Spleen (tissue), 7 donors: ENCODE measurements at regions not wholly inside any gene's neighbourhood (a gene's known extent, or its start where the extent isn't known, plus 50 kb on each side); places are given as distances from the start of the nearest gene placed in this dataset.

Experiments used
- POLR2AphosphoS5 ChIP-seq, 3 donors: sonication (generic); formaldehyde crosslinking; IDR thresholded peaks; one replicate each; pipeline ENCODE4 v1.5.1; 2017; ENCODE audit warnings: antibody characterized with exemption in 3 of 3
- TF ChIP-seq, protein P1 (sequence below), 11 experiments: fragments of 200-600 bp in 7 of 11; fragments of 450-650 bp in 4 of 11; sonication (generic) in 4 of 11; IDR thresholded peaks in 8 of 11; conservative IDR thresholded peaks in 3 of 11; 1 replicate in 7 of 11; 2 replicates in 4 of 11; pipeline versions ENCODE4 v1.4.0 to v1.8.0; 2016 to 2021; ENCODE audit warnings: antibody characterized with exemption in 11 of 11, inconsistent platforms in 4 of 11, mild to moderate bottlenecking in 1 of 11
- donor health status: DM: no; HTN: no; CAD: no; lungs with moderate emphysema.
- donor health status: DM: no; HTN: no; CAD: no.
- donor health status: DM: no; HTN: no; CAD: no.

GRCh38 chr10:37703114-37703513 is 154.3 kb downstream of the ZNF248 start:
- no peak for TF ChIP-seq POLR2AphosphoS5 (IDR thresholded peaks at IDR 0.05)
- TF ChIP-seq, protein P1, sequence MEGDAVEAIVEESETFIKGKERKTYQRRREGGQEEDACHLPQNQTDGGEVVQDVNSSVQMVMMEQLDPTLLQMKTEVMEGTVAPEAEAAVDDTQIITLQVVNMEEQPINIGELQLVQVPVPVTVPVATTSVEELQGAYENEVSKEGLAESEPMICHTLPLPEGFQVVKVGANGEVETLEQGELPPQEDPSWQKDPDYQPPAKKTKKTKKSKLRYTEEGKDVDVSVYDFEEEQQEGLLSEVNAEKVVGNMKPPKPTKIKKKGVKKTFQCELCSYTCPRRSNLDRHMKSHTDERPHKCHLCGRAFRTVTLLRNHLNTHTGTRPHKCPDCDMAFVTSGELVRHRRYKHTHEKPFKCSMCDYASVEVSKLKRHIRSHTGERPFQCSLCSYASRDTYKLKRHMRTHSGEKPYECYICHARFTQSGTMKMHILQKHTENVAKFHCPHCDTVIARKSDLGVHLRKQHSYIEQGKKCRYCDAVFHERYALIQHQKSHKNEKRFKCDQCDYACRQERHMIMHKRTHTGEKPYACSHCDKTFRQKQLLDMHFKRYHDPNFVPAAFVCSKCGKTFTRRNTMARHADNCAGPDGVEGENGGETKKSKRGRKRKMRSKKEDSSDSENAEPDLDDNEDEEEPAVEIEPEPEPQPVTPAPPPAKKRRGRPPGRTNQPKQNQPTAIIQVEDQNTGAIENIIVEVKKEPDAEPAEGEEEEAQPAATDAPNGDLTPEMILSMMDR (IDR thresholded peaks at IDR 0.05 in 8 of 11, conservative IDR thresholded peaks at IDR 0.05 in 3 of 11), result no peak
